Stimulated activated naive CD8-positive, alpha-beta T cell treated with anti-CD3 and anti-CD28 coated beads, Interleukin-15, amount 100 ng/mL, for 72 hours (primary cell): ENCODE measurements at regions not wholly inside any gene's neighbourhood (a gene's known extent, or its start where the extent isn't known, plus 50 kb on each side); places are given as distances from the start of the nearest gene placed in this dataset.
"Not testable (repeated sequence)": the region's sequence is repeated elsewhere in the genome, so short reads cannot be mapped to it uniquely, and the experiment has no call there.

Experiments
- ATAC-seq: fragments of 150-1000 bp; cut with Tn5 transposase; 2 replicates; pipeline ENCODE4 v1.10.0; 2021; ENCODE audit warnings: mild to moderate bottlenecking, moderate library complexity
- DNase-seq, 2 donors: peaks; one replicate each; pipeline ENCODE4 v3.0.0; 2021 to 2022
- H3K27ac Mint-ChIP-seq, 2 donors: one replicate each; pipeline ENCODE4 v1.8.0; 2022; ENCODE audit warnings: mild to moderate bottlenecking in 2 of 2, mixed read lengths in 2 of 2, moderate library complexity in 2 of 2
- H3K27me3 Mint-ChIP-seq: one replicate; pipeline ENCODE4 v1.8.0; 2022; ENCODE audit warnings: mixed read lengths
- H3K4me1 Mint-ChIP-seq: one replicate; pipeline ENCODE4 v1.8.0; 2022; ENCODE audit warnings: mild to moderate bottlenecking, mixed read lengths
- H3K4me3 Mint-ChIP-seq, 2 donors: one replicate each; pipeline ENCODE4 v1.8.0; 2022; ENCODE audit warnings: mild to moderate bottlenecking in 2 of 2, mixed read lengths in 2 of 2, moderate library complexity in 1 of 2
- H3K9me3 Mint-ChIP-seq, 2 donors: one replicate each; pipeline ENCODE4 v1.8.0; 2022; ENCODE audit warnings: mixed read lengths in 2 of 2

DNA sequence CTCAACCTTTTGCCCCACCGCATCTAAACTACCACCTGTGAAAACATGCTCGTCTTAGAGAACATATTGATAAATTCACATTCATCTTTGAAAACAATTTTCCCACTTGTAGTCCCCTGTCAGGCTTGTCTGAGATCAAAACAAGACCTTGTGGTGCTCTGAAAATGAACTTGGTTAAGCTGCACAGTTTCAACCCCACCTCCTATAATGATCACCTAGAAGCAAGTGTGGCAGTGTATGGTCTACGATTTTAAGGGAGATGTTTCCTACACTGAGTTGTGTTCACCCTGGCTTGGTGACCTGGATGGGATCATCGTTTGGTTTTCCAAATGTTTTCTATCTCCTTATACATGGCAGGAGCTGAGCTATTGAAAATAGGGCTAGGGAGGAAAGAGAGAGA lies 539.4 kb downstream of the DOK5 start:
- DNase-seq (no peak), ATAC-seq (no peak)
- Mint-ChIP-seq H3K4me3 (no peak overlapping the region), H3K9me3 (no peaks in the 10 kb centered on the region), H3K27me3 (no peaks in the 10 kb centered on the region), H3K27ac (no peak overlapping the region), H3K4me1 (no peaks in the 10 kb centered on the region)

DNA sequence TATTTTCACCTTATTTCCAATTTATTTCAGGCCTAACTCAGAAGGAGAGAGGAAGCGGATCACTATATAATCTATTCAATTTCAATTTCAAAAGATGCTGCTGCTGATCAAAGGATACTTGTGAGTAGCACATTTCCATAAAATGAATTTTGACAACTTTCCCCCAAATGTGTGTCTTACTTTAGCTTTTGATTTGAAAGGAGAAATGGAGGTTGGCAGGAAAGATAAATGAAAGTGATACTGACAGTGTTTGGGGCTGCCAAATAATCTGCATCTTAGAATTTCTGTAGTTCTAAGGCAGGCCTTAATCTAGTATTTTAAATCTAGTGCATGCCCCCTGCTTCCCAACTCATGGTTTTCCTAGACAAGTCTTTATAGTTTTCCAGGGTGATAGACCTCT lies 535.4 kb downstream of the DOK5 start:
- no peak for ATAC-seq
- H3K9me3 Mint-ChIP-seq = no peaks in the 10 kb centered on the region
- no peak overlapping the region for H3K4me3 Mint-ChIP-seq
- DNase-seq = no peak
- no peak overlapping the region for H3K27ac Mint-ChIP-seq
- H3K27me3 Mint-ChIP-seq = no peaks in the 10 kb centered on the region
- no peaks in the 10 kb centered on the region for H3K4me1 Mint-ChIP-seq

DNA sequence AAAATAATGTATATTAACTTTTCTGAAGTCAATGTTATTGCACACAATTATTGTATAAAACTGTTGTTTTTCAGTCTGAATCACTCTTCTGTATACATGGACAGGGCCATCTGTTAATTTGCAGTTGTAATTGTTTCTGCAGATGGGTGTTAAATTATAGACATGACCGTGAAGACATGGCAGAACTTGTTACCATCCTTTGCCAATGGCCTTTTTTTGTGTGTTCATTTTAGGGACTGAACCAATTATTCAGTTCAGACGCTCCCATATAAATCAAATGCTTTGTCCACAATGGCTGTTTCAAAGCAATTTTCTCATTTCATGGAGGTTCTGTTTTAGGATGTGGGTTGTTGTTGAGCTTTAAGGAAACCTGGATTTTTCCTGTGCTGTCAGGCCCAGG lies 533.7 kb downstream of the DOK5 start:
- H3K9me3 Mint-ChIP-seq = no peaks in the 10 kb centered on the region
- H3K4me1 Mint-ChIP-seq = no peaks in the 10 kb centered on the region
- H3K4me3 Mint-ChIP-seq = no peak overlapping the region
- no peaks in the 10 kb centered on the region for H3K27me3 Mint-ChIP-seq
- no peak overlapping the region for H3K27ac Mint-ChIP-seq
- DNase-seq = no peak
- ATAC-seq = no peak

DNA sequence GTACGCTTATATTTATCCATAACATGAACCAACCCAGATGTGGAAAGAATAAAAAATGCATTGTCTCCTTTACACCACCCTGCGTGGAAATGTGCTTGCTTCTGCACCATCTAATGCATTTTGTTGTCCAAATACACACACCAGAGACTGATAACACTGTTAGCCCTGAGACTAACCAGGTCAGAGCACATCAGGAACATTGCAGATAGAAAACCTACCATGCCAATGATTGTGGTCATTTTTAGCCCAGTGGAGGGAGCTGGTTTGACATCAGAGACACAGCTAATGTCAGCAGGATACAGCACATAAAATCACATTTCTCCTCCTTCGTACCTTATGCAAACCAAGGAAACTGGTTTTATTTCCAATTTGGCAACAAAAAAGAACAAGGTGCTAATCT lies 528.7 kb downstream of the DOK5 start:
- Mint-ChIP-seq H3K27ac (no peak overlapping the region), H3K27me3 (no peaks in the 10 kb centered on the region), H3K9me3 (no peaks in the 10 kb centered on the region), H3K4me3 (no peak overlapping the region), H3K4me1 (no peaks in the 10 kb centered on the region)
- ATAC-seq (no peak), DNase-seq (no peak)

DNA sequence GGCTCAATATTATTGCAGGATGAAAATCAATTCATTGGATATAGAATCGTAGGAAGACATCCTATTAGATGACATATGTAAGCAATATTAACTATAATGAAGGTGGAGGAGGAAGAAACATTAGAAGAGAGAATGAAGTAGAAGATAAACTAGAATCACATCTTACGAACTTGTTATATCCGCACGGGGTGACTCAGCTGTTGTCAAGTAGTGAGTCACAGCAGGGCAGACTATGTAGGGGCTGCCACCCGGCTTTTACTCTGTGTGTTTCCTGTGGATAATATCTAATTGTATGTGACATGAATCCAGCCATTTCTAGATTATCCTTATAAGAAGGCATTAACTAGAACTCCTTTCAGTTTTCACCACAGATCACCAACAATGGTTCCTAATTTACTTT lies 520.2 kb downstream of the DOK5 start:
- ATAC-seq = no peak
- no peak overlapping the region for H3K4me3 Mint-ChIP-seq
- peaks cover 0 to 10% of the 10 kb centered on the region in 2 donors for H3K9me3 Mint-ChIP-seq
- no peak overlapping the region for H3K27ac Mint-ChIP-seq
- H3K4me1 Mint-ChIP-seq = no peaks in the 10 kb centered on the region
- no peaks in the 10 kb centered on the region for H3K27me3 Mint-ChIP-seq
- DNase-seq = no peak

DNA sequence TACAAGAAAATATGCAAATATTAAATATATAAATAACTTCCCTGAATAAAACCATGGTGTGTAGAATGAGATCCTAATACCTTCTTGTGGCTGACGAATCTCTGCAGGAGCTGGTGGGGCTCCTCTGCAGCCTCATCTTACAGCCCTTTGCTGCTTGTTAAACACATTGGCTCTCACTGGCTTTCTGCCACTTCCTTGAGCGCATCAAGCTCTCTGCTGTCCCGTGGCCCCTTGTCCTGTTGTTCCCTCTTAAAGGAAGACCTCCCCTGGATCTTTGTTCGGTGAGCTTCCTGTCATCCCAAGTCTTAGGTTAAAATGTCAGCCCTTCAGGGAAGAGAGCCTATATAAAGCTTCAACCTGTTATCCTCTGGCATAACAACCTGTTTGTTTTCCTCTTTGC lies 519.6 kb downstream of the DOK5 start:
- Mint-ChIP-seq H3K4me1 (no peaks in the 10 kb centered on the region), H3K9me3 (peaks cover 0 to 10% of the 10 kb centered on the region in 2 donors)
- DNase-seq = no peak

DNA sequence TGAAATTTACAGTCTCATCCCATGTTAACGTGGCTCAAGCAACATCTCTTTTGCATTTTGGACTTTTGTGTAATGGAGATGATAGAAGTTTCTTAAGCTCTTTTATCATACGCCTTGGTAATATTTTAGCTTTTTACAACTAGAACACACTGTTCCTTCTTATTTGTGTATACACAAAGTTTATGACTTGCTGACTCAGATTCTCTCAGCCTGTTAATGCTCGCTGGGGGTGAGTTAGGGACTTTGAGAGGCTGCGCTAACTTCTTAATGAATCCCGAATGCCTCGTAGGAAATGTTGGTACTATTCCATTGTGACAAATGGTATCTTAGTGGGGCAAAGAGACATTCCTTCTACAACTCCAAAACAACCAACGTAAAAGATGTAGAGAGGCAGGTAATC lies 509.7 kb downstream of the DOK5 start:
- Mint-ChIP-seq H3K4me3 (no peak overlapping the region), H3K27ac (no peak overlapping the region), H3K9me3 (no peaks in the 10 kb centered on the region), H3K4me1 (no peaks in the 10 kb centered on the region), H3K27me3 (no peaks in the 10 kb centered on the region)
- DNase-seq = no peak
- ATAC-seq = no peak

More for the DNA sequence above, 519.6 kb downstream of the DOK5 start:
- H3K4me3 Mint-ChIP-seq = no peak overlapping the region
- H3K27ac Mint-ChIP-seq = no peak overlapping the region
- no peaks in the 10 kb centered on the region for H3K27me3 Mint-ChIP-seq
- ATAC-seq = no peak

DNA sequence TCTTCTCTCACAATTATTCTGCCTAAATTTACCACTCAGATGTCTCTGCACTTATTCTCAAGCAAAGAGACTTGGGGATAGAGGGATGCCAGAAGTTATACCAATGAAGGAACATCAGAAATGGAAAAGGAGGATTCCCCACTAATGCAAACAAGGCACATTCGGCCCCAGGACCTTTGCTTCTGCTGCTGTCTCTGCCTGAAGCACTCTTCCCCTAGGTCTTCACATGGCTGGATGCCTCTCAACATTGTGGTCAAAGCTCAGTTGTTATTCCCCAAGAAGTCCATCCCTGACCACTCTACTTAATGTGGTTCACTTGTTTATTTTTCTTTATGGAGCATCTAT lies 508.7 kb downstream of the DOK5 start:
- no peaks in the 10 kb centered on the region for H3K27me3 Mint-ChIP-seq
- no peak for ATAC-seq

DNA sequence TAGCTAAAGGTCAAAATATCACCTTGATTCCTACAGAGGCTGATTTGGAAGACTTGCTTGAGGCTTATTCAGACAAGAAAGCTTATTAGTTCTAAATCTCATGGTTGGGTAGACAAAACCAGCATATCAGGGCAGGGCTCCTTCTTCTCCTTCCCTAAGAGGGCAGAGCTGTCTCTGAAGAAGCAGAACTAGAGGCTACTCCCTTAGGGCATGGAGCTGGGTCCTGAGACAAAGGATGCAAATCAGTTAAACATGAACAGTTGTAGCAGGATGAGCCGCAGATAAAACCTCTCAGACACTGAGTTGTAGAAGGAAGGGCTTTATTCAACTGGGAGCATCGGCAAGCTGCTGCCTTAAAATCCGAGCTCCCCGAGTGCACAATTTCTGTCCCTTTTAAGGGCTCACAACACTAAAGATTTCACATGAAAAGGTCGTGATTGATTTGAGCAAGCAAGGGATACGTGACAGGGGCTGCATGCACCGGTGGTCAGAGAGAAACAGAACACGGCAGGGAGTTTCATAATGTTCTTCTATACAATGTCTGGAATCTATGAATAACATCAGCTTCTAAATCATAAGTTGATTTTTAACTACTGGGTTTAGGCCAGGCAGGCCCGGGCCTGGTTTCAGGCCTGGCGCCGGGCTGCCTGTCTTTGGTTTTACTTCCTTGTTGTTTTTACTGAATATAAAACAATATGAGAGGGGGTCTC lies 508.2 kb downstream of the DOK5 start:
- not testable (repeated sequence) for H3K4me3 Mint-ChIP-seq, H3K27me3 Mint-ChIP-seq, H3K9me3 Mint-ChIP-seq, H3K4me1 Mint-ChIP-seq, H3K27ac Mint-ChIP-seq, DNase-seq, ATAC-seq

More for the DNA sequence above, 508.7 kb downstream of the DOK5 start:
- no peaks in the 10 kb centered on the region for H3K4me1 Mint-ChIP-seq
- DNase-seq = no peak
- no peaks in the 10 kb centered on the region for H3K9me3 Mint-ChIP-seq
- H3K27ac Mint-ChIP-seq = peak overlapping the region in 1 of 2 donors; percentile 2
- H3K4me3 Mint-ChIP-seq = no peak overlapping the region

DNA sequence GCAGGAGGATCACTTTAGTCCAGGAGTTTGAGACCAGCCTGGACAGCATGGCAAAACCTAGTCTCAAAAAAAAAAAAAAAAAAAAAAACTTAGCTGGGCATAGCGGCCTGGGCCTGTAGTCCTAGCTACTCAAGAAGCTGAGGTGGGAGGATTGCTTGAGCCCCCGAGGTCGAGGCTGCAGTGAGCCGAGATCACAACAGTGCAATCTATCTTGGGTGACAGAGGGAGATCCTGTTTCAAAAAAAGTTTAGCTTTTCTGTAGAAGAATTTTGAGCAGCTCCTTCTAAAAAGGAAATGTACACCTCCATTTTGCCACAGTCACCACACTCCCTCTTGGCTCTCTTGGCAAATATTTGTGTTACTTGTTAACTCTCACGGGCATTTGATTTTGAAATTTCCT lies 505.8 kb downstream of the DOK5 start:
- ATAC-seq (no peak), DNase-seq (no peak)
- no peak overlapping the region for H3K27ac Mint-ChIP-seq
- H3K4me3 Mint-ChIP-seq = no peak overlapping the region
- H3K9me3 Mint-ChIP-seq = no peaks in the 10 kb centered on the region
- no peaks in the 10 kb centered on the region for H3K27me3 Mint-ChIP-seq
- H3K4me1 Mint-ChIP-seq = no peaks in the 10 kb centered on the region

DNA sequence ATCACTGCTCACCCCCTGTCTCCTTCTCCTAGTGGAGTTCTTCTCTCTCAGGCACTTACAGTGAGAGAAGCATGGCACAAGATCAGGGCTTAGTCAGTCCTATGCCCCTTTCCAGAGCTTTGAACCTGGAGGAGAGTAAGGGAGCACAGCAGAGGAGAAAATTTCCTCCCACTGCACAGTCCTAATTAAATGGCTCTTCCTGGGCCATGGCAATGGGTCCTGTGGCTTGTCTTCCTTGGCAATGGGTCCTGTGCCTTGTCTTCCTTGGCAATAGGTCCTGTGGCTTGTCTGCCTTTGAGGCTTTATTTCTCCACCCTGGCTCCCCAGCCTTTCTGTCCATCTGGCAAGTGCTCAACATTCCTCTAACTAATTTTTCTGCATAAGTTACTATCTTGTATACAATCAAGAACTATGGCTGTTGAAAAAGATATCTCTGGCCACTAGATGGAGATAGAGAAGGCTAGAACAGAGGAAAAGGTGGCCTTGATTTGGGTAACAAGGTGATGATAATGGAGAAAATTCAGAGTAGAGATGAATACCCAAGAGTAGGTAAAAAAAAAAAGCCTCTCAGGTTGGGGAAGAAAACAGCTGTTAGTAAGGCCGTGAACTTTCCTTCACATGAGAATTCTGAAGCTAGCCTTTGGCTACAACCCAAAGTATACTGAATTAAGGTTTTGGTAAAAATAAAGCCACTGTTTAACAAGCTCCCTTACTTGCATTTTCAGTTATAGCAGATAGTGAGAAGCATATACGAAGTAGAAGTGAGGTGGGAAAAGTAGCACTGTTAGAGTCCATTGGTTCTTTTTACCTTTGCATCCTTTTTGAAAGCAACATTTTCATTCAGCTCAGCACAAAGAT lies 504.9 kb downstream of the DOK5 start:
- DNase-seq = no peak
- Mint-ChIP-seq H3K9me3 (no peaks in the 10 kb centered on the region), H3K27ac (no peak overlapping the region), H3K4me1 (no peaks in the 10 kb centered on the region), H3K27me3 (no peaks in the 10 kb centered on the region), H3K4me3 (no peak overlapping the region)
- no peak for ATAC-seq

DNA sequence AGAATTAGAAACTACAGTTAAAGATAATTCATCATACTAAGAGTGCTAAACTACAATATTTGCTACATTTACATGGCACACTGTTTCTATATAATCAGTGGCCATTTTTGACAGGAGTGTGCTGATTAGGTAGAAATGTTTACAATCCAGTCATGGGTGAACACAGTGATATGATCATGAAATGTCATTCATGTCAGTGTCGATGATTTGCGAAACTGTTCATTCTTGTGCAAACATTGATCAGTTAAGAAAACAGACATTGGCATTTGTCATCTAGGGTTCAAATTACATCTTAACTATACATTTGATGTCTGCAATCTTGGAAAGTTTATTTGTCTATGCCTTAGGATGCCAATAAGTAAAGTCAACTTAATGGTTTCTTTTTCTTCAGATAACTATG lies 474.9 kb downstream of the DOK5 start:
- no peaks in the 10 kb centered on the region for H3K27me3 Mint-ChIP-seq
- H3K27ac Mint-ChIP-seq = no peak overlapping the region
- no peak for ATAC-seq
- no peak overlapping the region for H3K4me3 Mint-ChIP-seq
- no peaks in the 10 kb centered on the region for H3K9me3 Mint-ChIP-seq
- no peaks in the 10 kb centered on the region for H3K4me1 Mint-ChIP-seq
- no peak for DNase-seq

DNA sequence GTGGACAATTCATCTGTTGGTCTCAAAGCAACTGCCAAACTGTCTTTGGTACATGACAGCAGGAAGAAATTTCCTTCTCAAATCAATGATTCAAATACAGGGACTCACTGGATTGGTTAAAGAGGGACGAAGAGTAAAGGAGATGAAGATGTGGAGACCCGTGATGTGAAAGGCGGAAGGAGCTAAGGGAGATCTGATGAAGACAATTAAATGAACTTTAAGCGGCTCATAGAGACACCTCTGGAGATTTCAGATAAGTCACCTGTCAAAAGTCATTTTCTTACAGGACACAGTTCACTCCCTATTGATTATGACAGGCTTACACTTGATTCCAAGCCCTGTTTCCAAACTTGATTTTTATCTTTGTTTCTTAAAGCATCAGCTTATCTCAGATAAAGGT lies 466.3 kb downstream of the DOK5 start:
- Mint-ChIP-seq H3K27me3 (no peaks in the 10 kb centered on the region), H3K27ac (no peak overlapping the region), H3K9me3 (no peaks in the 10 kb centered on the region), H3K4me1 (no peaks in the 10 kb centered on the region), H3K4me3 (no peak overlapping the region)
- DNase-seq (no peak), ATAC-seq (no peak)

DNA sequence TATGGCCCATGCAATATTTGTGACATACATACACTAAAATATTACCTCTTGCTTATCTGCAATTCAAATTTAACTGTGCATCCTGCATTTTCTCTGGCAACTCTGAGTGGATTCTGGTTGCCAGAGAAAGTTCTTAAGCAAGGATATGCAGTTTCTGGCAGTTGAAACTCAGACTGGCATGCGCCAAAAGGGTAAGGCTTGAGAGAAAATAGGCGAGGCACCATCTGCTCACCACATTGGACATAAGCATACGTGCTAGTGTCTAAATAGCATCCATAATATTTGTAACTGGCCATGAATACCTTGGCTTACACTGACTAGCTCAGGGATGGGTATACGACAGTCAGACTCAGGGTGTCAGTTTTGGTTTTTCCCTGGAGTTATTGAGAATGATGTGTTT lies 465.1 kb downstream of the DOK5 start:
- no peak overlapping the region for H3K27ac Mint-ChIP-seq
- no peaks in the 10 kb centered on the region for H3K27me3 Mint-ChIP-seq
- no peaks in the 10 kb centered on the region for H3K4me1 Mint-ChIP-seq
- no peak overlapping the region for H3K4me3 Mint-ChIP-seq
- H3K9me3 Mint-ChIP-seq = no peaks in the 10 kb centered on the region
- DNase-seq = no peak
- no peak for ATAC-seq

DNA sequence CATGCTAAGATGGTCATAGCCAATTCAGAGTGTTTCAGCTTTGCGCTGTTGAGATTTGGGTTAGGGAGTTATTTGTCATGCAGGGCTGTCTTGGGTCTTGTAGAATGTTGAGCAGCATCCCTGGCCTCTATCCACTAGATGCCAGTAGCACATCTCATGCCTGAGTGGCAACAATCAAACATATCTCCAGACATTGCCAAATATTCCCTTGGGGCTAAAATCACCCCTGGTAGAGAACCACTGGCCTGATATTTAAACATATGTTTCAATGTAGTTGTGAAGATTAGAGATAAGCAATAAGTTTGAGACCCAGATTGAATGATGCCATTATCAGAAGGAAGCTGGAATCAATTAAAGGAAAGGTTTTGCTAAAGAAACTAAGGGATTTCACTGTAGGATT lies 463.3 kb downstream of the DOK5 start:
- no peak for DNase-seq
- H3K27ac Mint-ChIP-seq = no peak overlapping the region
- no peak overlapping the region for H3K4me3 Mint-ChIP-seq
- H3K4me1 Mint-ChIP-seq = no peaks in the 10 kb centered on the region
- ATAC-seq = no peak
- peaks cover 0 to under 1% of the 10 kb centered on the region in 2 donors for H3K9me3 Mint-ChIP-seq
- no peaks in the 10 kb centered on the region for H3K27me3 Mint-ChIP-seq

DNA sequence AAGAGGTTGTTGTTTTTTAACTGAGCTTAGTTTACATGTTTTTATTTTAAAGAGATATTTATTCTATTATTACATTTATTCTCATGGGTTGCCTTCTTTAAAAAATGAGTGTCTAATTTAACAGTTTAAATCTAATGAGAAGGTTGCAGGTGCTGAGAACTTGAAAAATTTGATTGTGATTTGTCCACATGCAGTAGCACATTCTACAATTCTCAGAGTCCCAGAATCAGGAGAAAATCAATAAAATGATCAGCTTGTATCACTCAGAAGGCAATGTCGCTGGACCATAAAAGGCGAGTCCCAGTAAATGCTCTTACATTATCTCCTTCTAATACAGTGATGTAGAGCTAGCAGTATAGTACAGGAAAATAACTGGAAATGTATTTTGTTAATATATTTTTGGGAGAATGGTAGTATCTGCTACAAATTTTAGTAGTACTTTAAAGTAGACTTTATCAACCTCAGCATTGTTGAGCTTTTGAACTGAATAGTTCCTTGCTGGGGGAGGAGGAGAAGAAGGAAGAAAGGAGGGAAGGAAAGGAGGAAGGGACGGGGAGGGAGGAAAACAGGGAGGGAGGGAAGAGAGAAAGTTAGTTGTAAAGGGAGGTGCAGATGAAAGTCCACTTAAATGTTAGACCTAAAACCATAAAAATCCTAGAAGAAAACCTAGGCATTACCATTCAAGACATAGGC lies 458.0 kb downstream of the DOK5 start:
- ATAC-seq = no peak

More for the DNA sequence above, 458.0 kb downstream of the DOK5 start:
- Mint-ChIP-seq H3K27ac (no peak overlapping the region), H3K27me3 (no peaks in the 10 kb centered on the region), H3K4me3 (no peak overlapping the region), H3K4me1 (no peaks in the 10 kb centered on the region), H3K9me3 (peaks cover 9 to 13% of the 10 kb centered on the region in 2 donors)
- DNase-seq = no peak
